NCI-H2227 (cell line): ENCODE measurements at regions not wholly inside any gene's neighbourhood (a gene's known extent, or its start where the extent isn't known, plus 50 kb on each side); places are given as distances from the start of the nearest gene placed in this dataset.

Experiments
- DNase-seq: peaks from one replicate; lab custom pipeline; 2025; ENCODE audit not compliant: unreplicated experiment; lab: John Stamatoyannopoulos, UW

DNA sequence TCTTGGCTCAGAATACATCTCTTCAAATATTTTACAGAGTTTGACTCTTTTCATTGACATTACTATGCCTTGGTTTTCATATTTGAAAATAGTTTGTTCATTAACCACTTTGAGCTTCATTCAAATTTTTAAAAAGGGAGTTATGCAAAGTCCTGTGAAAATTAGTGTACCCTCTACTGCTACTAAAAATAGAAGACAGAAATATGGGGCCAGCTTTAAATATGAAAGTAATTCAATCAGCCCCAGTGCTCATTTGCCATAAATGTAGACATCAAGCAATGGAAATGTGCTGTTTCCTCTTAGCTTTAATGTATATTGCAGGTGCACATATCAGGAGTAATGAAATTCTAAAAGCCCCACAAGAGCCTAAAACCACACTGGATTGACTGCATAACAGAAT, 218.7 kb downstream of the SPATA18 start:
- no peak for DNase-seq

DNA sequence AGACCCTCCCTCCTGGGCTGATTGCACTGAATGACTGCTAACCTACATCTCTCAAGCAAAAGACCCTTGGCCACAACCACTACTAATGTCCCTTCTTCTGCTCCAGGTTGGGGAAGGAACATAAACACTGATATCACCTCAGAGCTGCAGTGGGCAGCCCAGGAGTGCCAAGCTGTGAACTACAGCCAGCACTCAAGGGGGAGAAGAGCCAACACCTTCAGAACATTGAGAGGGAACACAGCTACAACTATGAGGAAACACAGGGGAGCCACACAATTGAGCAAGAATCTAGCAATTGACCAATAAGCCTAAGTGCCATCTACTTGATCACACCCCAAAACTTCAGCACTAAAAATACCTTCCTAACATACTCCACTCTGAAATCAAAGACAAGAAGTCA, 222.8 kb downstream of the SPATA18 start:
- DNase-seq: no peak

DNA sequence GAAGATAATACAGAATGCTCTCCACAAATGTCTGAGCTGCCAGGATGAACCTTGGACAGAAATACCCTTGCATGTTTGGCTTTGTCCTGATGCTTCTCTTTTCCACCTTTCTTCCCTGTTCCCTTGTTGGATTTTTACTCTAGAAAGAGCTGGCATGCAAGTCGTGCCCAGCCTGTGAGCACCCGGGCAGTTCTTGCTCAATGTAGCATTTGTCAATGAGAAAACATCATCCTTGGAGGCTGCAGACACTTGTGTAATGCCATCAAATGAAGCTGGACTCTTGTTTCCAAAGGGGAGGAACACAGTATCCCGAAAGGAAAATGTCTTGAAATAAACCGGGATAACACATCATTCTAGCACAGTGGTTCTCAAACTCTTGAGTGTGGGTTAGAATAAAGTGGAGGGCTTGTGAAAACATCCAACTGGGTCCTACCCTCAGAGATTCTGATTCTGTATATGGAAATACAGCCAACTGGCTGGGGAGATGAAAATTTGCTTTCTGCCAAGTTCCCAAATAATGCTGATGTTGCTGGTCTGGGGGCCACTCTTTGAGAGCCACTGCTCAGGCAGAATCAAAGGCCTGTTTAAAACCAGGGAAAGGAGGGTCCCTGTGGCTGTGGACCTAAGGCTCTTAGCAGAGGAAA, 237.2 kb downstream of the SPATA18 start:
- DNase-seq: no peak

DNA sequence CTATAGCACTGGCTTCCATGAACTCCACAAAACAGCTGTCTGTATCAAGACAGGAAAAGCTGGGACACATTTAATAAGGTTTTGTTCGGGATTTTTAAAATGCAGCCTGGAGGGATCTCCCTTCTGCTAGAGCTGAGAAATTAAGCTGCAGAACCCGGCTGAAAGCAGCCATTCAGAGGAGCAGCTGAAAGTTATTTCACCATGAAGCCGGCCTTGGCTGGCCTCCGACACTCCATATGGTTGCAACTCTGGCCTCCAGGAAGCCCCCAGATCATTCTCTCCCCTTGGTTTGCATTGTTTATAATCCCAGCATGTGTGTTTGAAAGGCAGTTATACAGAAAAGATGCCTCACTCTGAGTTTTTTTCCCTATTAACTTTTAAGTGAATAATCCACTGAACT, 239.4 kb downstream of the SPATA18 start:
- DNase-seq: no peak

DNA sequence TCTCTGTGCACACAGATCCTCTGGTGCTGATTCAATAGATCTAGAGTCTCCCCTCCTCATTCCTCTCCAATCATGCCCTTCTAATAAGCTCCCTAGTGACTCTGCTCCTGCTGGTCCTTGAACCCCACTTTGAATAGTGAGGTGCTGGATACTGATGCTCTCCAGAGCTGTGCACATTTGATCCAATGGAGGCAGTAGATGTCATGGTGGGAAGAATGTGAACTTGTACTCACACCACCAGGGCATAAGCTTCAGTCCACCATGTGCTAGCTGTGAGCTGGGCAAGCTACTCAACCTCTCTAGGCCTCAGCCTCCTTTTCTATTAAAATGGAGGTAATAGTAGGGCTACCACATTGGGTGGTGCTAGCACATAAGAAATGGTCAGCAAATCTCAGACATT, 241.1 kb downstream of the SPATA18 start:
- no peak for DNase-seq

DNA sequence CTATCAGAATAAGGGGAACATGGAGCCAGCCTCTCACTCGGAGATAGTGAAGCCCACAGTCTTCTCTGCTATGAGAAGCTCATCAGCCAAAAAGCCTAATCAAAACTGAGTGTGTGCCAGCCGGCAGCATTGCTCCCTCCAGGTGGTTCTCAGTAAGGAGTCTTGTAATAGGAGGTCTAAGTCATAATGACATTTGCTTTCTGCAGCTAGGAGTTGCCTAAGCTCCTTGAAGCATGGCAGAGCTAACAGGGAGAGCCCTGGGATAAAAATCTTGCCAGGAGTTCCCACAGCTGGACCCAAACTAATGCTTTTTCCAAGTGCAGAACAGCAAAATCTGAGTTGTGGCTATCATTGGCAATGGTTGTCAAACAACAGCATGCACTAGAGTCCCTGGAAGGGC, 245.2 kb downstream of the SPATA18 start:
- DNase-seq: no peak

DNA sequence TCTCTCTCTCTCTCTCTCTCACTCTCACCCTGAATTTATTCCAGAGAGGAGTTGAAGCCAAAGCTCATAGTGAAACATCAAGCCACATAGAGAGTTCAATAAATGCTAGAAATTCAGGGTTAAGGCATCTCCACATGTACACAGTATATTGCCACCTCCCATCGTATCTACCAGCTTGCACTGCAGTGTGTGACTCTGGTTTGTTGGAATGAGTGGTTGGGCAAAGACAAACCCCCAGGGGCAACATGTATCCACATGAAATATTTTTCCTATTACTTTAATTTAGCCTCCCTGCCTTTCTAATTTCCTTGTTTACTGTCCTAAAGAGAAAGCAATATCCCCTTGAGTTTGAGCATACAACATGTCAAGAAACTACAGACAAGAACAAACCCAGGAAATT, 247.3 kb downstream of the SPATA18 start:
- no peak for DNase-seq

DNA sequence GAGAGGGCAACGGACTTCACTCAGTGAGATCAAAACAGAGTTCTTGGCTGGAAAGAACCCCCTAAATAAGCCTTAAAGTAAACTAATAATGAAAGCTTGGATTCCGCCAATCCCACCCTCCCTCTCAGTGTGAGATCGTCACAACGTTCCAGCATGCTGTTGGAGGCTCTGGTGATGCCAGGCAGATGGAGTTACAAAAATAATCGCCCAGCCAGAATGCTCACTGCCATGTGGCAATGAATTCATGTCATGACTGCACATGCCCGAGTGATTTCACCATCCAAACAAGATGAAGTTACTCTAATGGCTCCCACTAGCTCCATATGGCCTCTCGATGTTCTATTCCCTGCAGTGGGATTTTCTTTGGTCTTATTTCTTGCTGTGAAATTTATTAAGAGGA, 248.0 kb downstream of the SPATA18 start:
- DNase-seq: no peak

DNA sequence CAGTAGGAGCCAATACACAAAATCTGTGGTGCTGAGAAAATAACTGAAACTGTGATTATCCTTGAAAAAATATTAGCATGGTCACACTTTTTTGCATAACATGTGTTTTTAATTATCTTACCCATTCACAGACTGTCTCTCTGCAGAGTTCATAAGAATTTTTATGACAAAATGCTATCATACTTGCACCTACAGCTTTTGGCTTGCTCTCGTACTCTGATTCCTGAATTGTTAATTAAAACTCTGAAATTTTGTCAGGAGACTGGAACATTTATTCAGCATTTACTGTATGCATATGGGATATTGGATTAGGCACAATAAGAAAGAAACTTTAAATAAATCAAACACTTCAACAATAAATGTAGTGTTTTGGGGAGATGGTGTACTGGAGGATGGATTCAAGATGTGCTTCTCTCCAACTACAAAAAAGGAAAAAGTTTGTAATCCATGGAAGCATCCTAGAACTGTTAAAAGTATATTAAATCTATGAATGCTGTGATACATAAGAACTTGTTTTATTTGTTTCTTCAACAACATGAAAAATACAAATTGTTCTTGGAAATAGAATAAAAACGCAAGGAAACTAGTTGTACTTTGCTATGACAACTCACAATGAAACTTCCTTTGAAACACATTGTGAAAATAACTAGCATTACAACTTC, 260.5 kb downstream of the SPATA18 start:
- DNase-seq: no peak

DNA sequence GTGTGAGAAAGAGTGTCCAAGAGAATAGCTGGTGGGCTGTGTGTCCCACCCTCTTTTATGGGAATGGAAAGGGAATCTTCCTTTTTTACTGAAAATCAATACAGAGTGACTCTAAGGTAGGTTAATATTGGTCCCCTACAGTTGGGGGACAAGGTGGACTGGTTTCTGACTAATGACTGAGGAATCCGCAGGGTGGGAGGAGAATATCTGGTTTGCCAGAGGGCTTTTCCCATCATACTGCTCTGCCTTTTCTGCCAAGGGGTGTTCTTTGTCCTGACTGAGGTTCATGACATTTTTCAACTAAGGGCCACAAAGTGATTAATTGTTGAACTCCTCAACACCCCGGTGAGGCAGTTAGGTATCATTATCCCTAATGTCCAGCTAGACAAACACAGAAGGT, 261.6 kb downstream of the SPATA18 start:
- no peak for DNase-seq

DNA sequence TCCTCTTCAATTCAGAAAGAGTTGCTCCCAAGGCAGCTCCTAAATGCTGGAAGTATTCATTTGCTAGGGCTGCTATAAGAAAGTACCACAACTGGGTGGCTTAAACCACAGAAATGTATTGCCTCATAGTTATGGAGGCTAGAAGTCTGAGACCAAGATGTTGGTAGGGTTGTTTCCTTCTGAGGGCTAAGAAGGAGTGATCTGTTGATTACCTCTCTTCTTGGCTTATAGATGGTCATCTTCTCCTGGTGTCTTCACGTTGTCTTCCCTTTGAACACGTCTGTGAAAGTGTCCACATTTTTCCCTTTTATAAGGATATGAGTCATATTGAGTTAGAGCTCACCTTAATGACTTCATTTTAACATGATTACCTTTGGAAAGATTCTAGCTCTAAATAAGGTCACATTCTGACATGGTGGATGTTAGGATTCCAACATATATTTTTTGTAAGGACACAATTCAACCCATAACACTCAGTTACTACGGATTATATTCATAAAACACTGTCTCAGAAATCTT, 266.3 kb downstream of the SPATA18 start:
- no peak for DNase-seq

DNA sequence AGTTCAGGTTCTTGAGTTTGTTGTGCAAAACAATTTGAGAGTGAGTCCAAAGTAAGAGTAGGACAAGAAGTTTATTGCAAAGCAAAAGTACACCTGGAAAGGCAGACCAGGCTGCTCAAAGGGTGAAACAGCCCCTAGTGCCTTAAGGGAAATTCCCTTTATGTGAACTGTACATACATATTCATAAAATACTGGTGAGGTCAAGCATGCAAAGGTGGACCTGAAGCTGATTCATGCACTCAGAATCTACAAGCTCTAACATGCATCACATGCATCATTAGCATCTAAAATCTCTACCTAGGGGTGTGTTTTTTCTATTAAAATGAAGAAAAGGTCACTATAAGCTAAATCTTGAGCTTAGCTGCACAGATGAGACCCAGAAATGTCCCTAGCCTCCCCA, 266.9 kb downstream of the SPATA18 start:
- no peak for DNase-seq

DNA sequence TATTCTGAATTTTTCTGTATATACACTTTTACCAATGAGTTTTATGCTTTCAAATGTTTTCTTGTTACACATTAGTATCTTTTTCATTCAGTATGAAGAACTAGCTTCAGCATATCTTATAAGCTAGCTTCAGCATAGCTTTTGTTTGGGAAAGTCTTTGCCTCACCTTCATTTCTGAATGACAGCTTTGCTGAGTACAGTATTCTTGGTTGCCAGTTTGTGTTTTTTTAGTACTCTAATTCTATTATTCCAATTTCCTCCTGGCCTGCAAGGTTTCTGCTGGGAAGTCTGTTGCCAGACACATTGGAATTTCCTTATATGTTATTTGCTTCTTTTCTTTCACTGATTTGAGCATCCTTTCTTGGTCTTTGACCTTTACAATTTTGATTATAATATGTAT, 278.8 kb downstream of the SPATA18 start:
- DNase-seq: no peak

DNA sequence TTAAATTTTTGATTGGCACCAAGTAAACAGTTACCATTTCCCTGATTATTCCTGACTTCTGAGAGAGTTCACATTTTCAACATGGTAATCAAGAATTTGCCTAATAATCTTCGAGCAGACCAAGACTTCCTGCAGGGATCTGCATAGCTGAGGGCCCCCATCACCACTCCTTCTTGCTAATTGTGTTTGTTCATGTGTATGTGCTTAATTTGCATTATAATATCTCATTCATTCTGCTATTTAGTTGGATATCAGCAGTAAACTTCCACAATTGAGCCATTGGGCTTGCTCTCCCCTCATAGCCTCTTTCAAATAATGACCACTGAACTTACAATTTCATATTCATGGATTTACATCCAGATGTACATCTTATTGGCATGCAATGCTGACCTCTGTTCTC, 292.5 kb downstream of the SPATA18 start:
- DNase-seq: no peak

DNA sequence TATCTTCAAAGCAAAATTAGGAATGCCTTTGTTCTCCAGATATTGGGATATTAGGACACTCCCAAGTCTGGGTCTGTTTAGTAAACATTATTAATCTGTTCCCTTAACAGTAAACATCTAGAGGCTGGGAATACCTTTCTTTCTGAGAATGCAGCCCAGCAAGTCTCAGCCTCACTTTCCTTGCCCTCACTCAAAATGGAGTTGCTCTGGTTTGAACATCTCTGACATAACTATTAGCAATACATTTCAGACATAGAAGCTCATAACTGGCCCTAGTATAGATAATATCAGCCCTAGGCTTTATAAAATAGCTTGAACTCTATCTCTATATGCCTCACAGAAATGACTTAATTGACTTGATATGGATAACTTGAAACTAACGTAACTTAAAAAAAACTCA, 299.8 kb downstream of the SPATA18 start:
- DNase-seq: no peak

DNA sequence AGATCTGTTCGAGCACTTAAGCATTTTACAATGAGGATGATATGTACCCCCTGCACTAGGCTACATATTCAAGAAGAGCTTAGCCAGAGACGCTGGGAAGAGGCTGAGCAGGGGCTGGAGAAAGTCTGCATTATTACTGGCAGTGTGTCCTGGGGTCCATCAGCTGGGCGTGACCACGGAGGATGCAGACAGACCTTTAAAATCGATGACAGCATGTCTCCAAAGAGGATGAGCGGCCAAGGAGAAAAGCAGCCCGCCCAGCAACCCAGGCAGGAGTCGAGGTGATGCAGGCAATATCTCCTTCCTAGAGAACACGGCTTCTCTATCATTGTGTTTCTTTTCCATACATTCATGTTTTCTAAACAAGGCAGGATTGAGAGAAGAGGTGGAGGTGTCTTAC, 300.7 kb downstream of the USP46 start:
- DNase-seq: peak; percentile 9

DNA sequence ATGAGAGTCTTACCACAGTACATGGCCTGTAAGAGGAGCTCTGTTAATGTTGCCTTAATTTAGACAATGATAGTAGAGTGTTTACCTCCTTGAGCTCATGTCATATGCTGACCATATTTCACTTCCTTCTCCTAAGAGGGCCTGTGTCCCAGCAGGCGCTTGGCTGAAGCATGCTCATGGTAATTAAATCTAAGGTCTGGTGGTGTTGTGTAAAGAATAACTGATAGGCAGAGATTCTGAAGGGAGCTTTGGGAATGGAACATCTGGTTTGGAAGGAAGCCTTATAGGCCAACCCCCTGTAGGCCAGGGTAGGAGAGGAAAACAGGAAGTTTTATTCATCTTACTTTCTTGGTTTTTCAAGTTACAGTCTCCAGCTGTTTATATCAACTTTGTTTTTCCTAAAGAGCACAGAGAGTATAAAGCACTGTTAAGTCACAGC, 300.2 kb downstream of the USP46 start:
- no peak for DNase-seq

DNA sequence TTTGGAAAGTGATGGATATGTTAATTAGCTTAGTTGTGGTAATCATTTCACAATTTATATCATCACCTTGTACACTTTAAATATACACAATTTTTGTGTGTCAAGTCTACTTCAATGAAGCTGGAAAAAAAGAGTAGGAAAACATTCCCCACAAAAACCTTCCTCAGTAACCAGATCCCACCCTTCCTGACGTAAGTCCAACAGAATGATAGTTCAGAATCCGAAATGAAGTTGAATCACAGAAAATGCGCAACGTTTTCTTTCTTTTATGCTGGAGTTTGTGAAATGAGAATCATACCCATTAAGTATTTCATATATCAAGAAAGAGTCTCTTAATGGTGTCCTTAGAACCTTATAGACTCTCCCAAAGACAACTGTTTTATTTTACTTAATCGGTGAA, 292.9 kb downstream of the USP46 start:
- no peak for DNase-seq

DNA sequence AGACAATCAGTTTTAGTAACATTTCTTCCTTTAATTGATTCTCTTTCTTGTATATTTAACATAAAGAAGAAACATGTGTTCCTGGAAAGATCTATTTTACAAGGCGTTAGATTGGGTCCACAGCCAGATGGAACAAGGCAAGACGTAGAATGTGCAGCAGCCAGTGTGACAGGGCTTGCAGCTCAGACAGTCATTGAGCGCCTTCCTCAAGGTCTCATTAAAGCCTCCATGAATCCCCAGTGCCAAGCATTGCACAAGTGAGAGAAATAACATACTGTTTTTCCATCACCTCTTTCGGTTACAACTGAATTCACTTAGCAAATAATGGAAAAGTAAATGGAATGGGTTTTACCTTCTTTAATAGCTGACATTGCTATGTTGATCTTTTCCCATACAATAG, 292.5 kb downstream of the USP46 start:
- no peak for DNase-seq

DNA sequence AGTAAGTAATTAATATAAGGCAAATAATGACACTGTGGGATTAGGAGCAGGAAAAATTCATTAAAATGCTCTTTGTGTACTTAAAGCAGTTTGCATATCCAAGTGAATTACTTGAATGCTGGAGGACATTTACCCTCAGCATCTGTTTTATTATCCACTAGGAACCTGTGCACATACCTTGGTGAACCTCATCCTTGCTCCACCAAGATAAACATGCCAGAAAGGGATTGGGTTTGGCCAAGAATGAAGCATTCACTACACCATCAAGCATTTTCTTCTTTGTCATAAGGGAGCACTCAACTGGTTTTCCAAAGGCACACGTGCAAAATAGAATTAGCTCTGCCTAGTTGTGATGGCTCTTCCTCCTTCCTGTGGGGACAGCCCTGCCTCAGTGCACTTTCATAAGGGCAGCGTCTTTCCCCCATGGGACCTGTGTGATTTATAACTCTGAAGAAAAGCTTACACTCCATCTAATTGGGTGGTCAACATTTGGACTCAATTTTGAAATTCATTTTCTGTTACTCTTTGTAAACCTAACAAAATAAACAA, 291.7 kb downstream of the USP46 start:
- DNase-seq: no peak

DNA sequence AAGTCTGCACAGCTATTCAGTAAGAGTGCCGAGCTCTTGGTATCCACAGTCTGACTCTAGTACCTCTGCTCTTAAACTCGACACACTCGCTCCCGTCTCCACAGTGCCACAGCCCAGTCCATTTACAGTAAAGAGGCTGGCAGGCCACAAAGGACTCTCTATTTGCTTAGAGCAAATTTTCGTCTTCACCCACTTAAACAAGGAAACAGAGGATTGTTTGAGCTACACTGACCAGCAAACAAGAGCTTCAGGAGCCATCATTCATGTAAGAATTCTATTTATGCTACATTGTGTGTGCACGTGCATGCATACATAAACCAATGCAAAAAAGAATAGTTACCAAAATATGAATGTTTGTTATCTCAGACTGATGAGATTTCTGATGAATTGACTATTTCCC, 290.2 kb downstream of the USP46 start:
- no peak for DNase-seq

DNA sequence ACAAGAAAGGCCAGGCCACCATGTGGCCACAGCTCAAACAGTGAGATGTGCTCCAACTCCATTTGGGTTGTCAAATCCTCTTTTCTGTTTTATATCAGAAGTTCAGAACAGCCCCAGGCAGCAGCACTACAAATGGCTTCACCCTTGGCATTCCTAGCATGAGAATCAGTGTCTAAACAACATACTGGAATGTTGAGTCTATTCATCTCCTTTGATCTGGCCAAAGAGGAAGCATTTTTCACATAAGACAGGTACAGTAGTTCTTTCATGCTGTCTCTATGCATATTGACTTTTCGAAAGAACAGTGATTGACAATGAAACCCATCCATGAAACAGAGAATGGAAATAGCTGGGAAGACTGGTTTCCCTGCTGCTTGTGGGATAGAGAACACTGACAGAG, 289.5 kb downstream of the USP46 start:
- DNase-seq: no peak

DNA sequence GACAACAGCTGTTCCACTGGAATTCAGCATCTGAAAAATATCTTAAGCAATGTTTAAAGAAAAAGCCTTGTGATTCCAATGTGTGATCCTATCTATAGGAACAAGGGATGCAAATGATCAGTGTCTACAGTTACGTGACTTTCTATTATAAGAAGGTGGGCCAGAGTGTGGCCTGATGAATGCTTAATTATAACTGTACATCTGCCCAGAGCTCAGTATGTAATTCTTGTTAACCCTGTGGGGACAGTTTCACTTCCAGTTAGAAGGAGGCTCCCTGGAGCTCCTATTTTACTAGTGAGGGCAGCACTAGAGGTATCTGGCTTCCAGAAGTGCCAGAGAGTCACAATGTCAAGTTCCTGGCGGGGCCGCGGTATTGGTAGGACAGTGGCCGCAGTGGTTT, 288.5 kb downstream of the USP46 start:
- DNase-seq: no peak
